ENCODE measurements at regions not wholly inside any gene's neighbourhood (a gene's known extent, or its start where the extent isn't known, plus 50 kb on each side); places are given as distances from the start of the nearest gene placed in this dataset.

- ChIA-PET POLR2A (no interaction called here), CTCF (no interaction called here)
- no peak for TF ChIP-seq CTCF (IDR thresholded peaks at IDR 0.05; ENCODE audit: control extremely low read depth, extremely low read depth, low read depth, missing control alignments)
- no peak for DNase-seq (ENCODE audit: extremely low spot score)
Measured at GRCh38 chr13:111875915-111876314, 191.0 kb upstream of the SOX1 start.

GRCh38 chr13:111876506-111876905 lies 190.4 kb upstream of the SOX1 start:
- ChIA-PET CTCF (no interaction called here), POLR2A (no interaction called here)
- TF ChIP-seq CTCF (IDR thresholded peaks at IDR 0.05; ENCODE audit: control extremely low read depth, extremely low read depth, low read depth, missing control alignments): no peak
- DNase-seq (ENCODE audit: extremely low spot score): no peak

GRCh38 chr13:111877906-111878305 lies 189.0 kb upstream of the SOX1 start:
- no peak for TF ChIP-seq CTCF (IDR thresholded peaks at IDR 0.05; ENCODE audit: control extremely low read depth, extremely low read depth, low read depth, missing control alignments)
- ChIA-PET CTCF (no interaction called here), POLR2A (no interaction called here)
- no peak for DNase-seq (ENCODE audit: extremely low spot score)

- no peak for DNase-seq (ENCODE audit: extremely low spot score)
- ChIA-PET CTCF (no interaction called here), POLR2A (no interaction called here)
- no peak for TF ChIP-seq CTCF (IDR thresholded peaks at IDR 0.05; ENCODE audit: control extremely low read depth, extremely low read depth, low read depth, missing control alignments)
Measured at GRCh38 chr13:111879719-111880118, 187.2 kb upstream of the SOX1 start.

- DNase-seq (ENCODE audit: extremely low spot score): no peak
- ChIA-PET POLR2A (no interaction called here), CTCF (no interaction called here)
- TF ChIP-seq CTCF (IDR thresholded peaks at IDR 0.05; ENCODE audit: control extremely low read depth, extremely low read depth, low read depth, missing control alignments): no peak
Measured at GRCh38 chr13:111880185-111880584, 186.8 kb upstream of the SOX1 start.

GRCh38 chr13:111881700-111882099 lies 185.2 kb upstream of the SOX1 start:
- CTCF ChIA-PET: no interaction called here
- no peak for DNase-seq (ENCODE audit: extremely low spot score)
- TF ChIP-seq CTCF (IDR thresholded peaks at IDR 0.05; ENCODE audit: control extremely low read depth, extremely low read depth, low read depth, missing control alignments): no peak
- POLR2A ChIA-PET: no interaction called here

GRCh38 chr13:111882351-111882750 lies 184.6 kb upstream of the SOX1 start:
- POLR2A ChIA-PET: no interaction called here
- no peak for DNase-seq (ENCODE audit: extremely low spot score)

More at GRCh38 chr13:111882351-111882750, 184.6 kb upstream of the SOX1 start:
- CTCF ChIA-PET: no interaction called here
- TF ChIP-seq CTCF (IDR thresholded peaks at IDR 0.05; ENCODE audit: control extremely low read depth, extremely low read depth, low read depth, missing control alignments): no peak

All from GM10248 (cell line).